K562 (cell line): ENCODE measurements at regions not wholly inside any gene's neighbourhood (a gene's known extent, or its start where the extent isn't known, plus 50 kb on each side); places are given as distances from the start of the nearest gene placed in this dataset.

Experiments used
- FOXJ2 ChIP-seq: fragments of 200-800 bp; sonication (Bioruptor generic); IDR thresholded peaks from 2 replicates; pipeline ENCODE4 v1.6.1; 2016; ENCODE audit warnings: missing genetic modification characterization, missing compliant biosample characterization
- FOXK2 ChIP-seq, 2 experiments: fragments of 450-650 bp; IDR thresholded peaks in 1 of 2; conservative IDR thresholded peaks in 1 of 2; 2 replicates each; pipeline ENCODE4 v1.6.1; 2016; ENCODE audit warnings: low read depth in 2 of 2, mild to moderate bottlenecking in 1 of 2
- HCFC1 ChIP-seq: IDR thresholded peaks from 2 replicates; pipeline ENCODE4 v1.6.1; 2012; ENCODE audit warnings: low read depth, low read length, improper control_type of control experiment
- HOMEZ ChIP-seq: fragments of 250-450 bp; sonication (Bioruptor Pico); IDR thresholded peaks from 2 replicates; pipeline ENCODE4 v1.4.0; 2020; ENCODE audit warnings: mild to moderate bottlenecking, moderate library complexity
- JUN ChIP-seq, 2 experiments: sonication (generic) in 1 of 2; formaldehyde crosslinking in 1 of 2; IDR thresholded peaks; 2 replicates each; pipeline versions ENCODE4 v1.6.1 to v1.8.0; 2012 to 2022; ENCODE audit warnings: borderline replicate concordance in 2 of 2, mild to moderate bottlenecking in 2 of 2, improper control_type of control experiment in 1 of 2, low read depth in 1 of 2, low read length in 1 of 2, missing genetic modification reagents in 1 of 2
- POU5F1 ChIP-seq: fragments of 150-350 bp; IDR thresholded peaks from 2 replicates; pipeline ENCODE4 v1.6.1; 2014; ENCODE audit warnings: borderline replicate concordance, low read length, low read depth, mild to moderate bottlenecking; ENCODE audit not compliant: partially characterized antibody
- PTBP1 ChIP-seq: fragments of 200-400 bp; formaldehyde crosslinking; IDR thresholded peaks from 2 replicates; pipeline ENCODE4 v1.6.1; 2017; ENCODE audit warnings: low read depth, low read length
- TEAD4 ChIP-seq, 2 experiments: sonication (generic) in 1 of 2; formaldehyde crosslinking in 1 of 2; IDR thresholded peaks; 2 replicates each; pipeline versions ENCODE4 v1.6.1 to v1.8.0; 2012 to 2022; ENCODE audit warnings: borderline replicate concordance in 1 of 2, inconsistent platforms in 1 of 2, low read length in 1 of 2, mild to moderate bottlenecking in 1 of 2, missing genetic modification reagents in 1 of 2
- ZNF217 ChIP-seq: sonication (generic); formaldehyde crosslinking; IDR thresholded peaks from 2 replicates; pipeline ENCODE4 v1.8.0; 2022; ENCODE audit warnings: mild to moderate bottlenecking, missing genetic modification reagents
- TF ChIP-seq, protein P1 (sequence below): sonication (generic); formaldehyde crosslinking; IDR thresholded peaks from 2 replicates; pipeline ENCODE4 v1.8.0; 2022; ENCODE audit warnings: mild to moderate bottlenecking, missing genetic modification reagents
- TF ChIP-seq, protein P2 (sequence below): fragments of 250-450 bp; sonication (Bioruptor Pico); IDR thresholded peaks from 2 replicates; pipeline ENCODE4 v1.4.0; 2020
- TF ChIP-seq, protein P3 (sequence below): fragments of 250-450 bp; sonication (Bioruptor Pico); IDR thresholded peaks from 2 replicates; pipeline ENCODE4 v1.5.1; 2021; ENCODE audit warnings: mild to moderate bottlenecking
- TF ChIP-seq, protein P4 (sequence below): sonication (generic); formaldehyde crosslinking; IDR thresholded peaks from 2 replicates; pipeline ENCODE4 v1.8.1; 2023; ENCODE audit warnings: mild to moderate bottlenecking, missing genetic modification reagents

GRCh38 chr18:1464444-1465217 is 560.0 kb downstream of the ADCYAP1 start (continued):
- TF ChIP-seq, protein P1, sequence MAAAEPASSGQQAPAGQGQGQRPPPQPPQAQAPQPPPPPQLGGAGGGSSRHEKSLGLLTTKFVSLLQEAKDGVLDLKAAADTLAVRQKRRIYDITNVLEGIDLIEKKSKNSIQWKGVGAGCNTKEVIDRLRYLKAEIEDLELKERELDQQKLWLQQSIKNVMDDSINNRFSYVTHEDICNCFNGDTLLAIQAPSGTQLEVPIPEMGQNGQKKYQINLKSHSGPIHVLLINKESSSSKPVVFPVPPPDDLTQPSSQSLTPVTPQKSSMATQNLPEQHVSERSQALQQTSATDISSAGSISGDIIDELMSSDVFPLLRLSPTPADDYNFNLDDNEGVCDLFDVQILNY (CRISPR knock-in tag), result no peak
- TF ChIP-seq, protein P2, sequence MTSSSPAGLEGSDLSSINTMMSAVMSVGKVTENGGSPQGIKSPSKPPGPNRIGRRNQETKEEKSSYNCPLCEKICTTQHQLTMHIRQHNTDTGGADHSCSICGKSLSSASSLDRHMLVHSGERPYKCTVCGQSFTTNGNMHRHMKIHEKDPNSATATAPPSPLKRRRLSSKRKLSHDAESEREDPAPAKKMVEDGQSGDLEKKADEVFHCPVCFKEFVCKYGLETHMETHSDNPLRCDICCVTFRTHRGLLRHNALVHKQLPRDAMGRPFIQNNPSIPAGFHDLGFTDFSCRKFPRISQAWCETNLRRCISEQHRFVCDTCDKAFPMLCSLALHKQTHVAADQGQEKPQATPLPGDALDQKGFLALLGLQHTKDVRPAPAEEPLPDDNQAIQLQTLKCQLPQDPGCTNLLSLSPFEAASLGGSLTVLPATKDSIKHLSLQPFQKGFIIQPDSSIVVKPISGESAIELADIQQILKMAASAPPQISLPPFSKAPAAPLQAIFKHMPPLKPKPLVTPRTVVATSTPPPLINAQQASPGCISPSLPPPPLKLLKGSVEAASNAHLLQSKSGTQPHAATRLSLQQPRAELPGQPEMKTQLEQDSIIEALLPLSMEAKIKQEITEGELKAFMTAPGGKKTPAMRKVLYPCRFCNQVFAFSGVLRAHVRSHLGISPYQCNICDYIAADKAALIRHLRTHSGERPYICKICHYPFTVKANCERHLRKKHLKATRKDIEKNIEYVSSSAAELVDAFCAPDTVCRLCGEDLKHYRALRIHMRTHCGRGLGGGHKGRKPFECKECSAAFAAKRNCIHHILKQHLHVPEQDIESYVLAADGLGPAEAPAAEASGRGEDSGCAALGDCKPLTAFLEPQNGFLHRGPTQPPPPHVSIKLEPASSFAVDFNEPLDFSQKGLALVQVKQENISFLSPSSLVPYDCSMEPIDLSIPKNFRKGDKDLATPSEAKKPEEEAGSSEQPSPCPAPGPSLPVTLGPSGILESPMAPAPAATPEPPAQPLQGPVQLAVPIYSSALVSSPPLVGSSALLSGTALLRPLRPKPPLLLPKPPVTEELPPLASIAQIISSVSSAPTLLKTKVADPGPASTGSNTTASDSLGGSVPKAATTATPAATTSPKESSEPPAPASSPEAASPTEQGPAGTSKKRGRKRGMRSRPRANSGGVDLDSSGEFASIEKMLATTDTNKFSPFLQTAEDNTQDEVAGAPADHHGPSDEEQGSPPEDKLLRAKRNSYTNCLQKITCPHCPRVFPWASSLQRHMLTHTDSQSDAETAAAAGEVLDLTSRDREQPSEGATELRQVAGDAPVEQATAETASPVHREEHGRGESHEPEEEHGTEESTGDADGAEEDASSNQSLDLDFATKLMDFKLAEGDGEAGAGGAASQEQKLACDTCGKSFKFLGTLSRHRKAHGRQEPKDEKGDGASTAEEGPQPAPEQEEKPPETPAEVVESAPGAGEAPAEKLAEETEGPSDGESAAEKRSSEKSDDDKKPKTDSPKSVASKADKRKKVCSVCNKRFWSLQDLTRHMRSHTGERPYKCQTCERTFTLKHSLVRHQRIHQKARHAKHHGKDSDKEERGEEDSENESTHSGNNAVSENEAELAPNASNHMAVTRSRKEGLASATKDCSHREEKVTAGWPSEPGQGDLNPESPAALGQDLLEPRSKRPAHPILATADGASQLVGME, result no peak
- no peak for TF ChIP-seq POU5F1
- peak; percentile 64; the same call in 1 of the 2 replicates for TF ChIP-seq TEAD4 (IDR thresholded peaks at IDR 0.05; ENCODE audit: low read length)
- no peak for TF ChIP-seq TEAD4 (CRISPR knock-in tag; IDR thresholded peaks at IDR 0.05; ENCODE audit: borderline replicate concordance)
- no peak for TF ChIP-seq ZNF217 (CRISPR knock-in tag)
- TF ChIP-seq PTBP1, result no peak
- TF ChIP-seq JUN (IDR thresholded peaks at IDR 0.05; ENCODE audit: borderline replicate concordance, low read depth, low read length), result peak; percentile 32; the same call in 1 of the 2 replicates
- TF ChIP-seq JUN (CRISPR knock-in tag; IDR thresholded peaks at IDR 0.05; ENCODE audit: borderline replicate concordance), result no peak
- no peak for TF ChIP-seq FOXK2 (conservative IDR thresholded peaks at IDR 0.05 in 1 of 2, IDR thresholded peaks at IDR 0.05 in 1 of 2; ENCODE audit: low read depth in 2 of 2)
- 0 out of 2 replicates have a peak, but pooled peaks have one; percentile 29 for TF ChIP-seq FOXJ2 (tag)
- TF ChIP-seq, protein P3, sequence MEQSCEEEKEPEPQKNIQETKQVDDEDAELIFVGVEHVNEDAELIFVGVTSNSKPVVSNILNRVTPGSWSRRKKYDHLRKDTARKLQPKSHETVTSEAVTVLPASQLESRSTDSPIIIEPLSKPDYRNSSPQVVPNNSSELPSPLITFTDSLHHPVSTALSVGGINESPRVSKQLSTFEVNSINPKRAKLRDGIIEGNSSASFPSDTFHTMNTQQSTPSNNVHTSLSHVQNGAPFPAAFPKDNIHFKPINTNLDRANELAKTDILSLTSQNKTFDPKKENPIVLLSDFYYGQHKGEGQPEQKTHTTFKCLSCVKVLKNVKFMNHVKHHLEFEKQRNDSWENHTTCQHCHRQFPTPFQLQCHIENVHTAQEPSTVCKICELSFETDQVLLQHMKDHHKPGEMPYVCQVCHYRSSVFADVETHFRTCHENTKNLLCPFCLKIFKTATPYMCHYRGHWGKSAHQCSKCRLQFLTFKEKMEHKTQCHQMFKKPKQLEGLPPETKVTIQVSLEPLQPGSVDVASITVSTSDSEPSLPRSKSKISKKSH (CRISPR knock-in tag), result no peak
- TF ChIP-seq, protein P4, sequence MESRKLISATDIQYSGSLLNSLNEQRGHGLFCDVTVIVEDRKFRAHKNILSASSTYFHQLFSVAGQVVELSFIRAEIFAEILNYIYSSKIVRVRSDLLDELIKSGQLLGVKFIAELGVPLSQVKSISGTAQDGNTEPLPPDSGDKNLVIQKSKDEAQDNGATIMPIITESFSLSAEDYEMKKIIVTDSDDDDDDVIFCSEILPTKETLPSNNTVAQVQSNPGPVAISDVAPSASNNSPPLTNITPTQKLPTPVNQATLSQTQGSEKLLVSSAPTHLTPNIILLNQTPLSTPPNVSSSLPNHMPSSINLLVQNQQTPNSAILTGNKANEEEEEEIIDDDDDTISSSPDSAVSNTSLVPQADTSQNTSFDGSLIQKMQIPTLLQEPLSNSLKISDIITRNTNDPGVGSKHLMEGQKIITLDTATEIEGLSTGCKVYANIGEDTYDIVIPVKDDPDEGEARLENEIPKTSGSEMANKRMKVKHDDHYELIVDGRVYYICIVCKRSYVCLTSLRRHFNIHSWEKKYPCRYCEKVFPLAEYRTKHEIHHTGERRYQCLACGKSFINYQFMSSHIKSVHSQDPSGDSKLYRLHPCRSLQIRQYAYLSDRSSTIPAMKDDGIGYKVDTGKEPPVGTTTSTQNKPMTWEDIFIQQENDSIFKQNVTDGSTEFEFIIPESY, result no peak
- no peak for TF ChIP-seq HCFC1
- TF ChIP-seq HOMEZ (CRISPR knock-in tag), result no peak
